Peyer's patch (tissue), 4 donors: ENCODE measurements at regions not wholly inside any gene's neighbourhood (a gene's known extent, or its start where the extent isn't known, plus 50 kb on each side); places are given as distances from the start of the nearest gene placed in this dataset.

Experiments used
- DNase-seq, 3 donors: peaks; one replicate each; pipeline ENCODE4 v3.0.0-alpha.2; 2017 to 2019
- H3K27ac ChIP-seq, 4 donors: fragments of 200-600 bp; sonication (generic); one replicate each; pipeline ENCODE4 v1.5.1; 2016 to 2019
- H3K27me3 ChIP-seq, 2 donors: fragments of 200-600 bp; sonication (generic); one replicate each; pipeline ENCODE4 v1.5.1; 2019
- H3K36me3 ChIP-seq, 3 donors: fragments of 200-600 bp; sonication (generic); one replicate each; pipeline ENCODE4 v1.5.1; 2016 to 2019
- H3K4me1 ChIP-seq, 4 donors: fragments of 200-600 bp; sonication (generic); one replicate each; pipeline ENCODE4 v1.5.1; 2016 to 2019
- H3K4me3 ChIP-seq, 4 donors: fragments of 200-600 bp; sonication (generic); 1 replicate in 3 of 4; 2 replicates in 1 of 4; pipeline ENCODE4 v1.5.1; 2016 to 2019; ENCODE audit warnings: mild to moderate bottlenecking in 1 of 4
- H3K9me3 ChIP-seq, 4 donors: fragments of 200-600 bp; sonication (generic); one replicate each; pipeline ENCODE4 v1.5.1; 2016 to 2019; ENCODE audit warnings: mild to moderate bottlenecking in 1 of 4
- POLR2A ChIP-seq, 2 donors: fragments of 450-650 bp; IDR thresholded peaks; one replicate each; pipeline ENCODE4 v1.5.1; 2017; ENCODE audit warnings: antibody characterized with exemption in 2 of 2, mild to moderate bottlenecking in 2 of 2, moderate library complexity in 2 of 2
- TF ChIP-seq, protein P1 (sequence below), 6 experiments: fragments of 450-650 bp in 4 of 6; fragments of 200-600 bp in 2 of 6; sonication (generic) in 1 of 6; IDR thresholded peaks; one replicate each; pipeline ENCODE4 v1.5.1; 2017 to 2019; ENCODE audit warnings: antibody characterized with exemption in 6 of 6, mild to moderate bottlenecking in 3 of 6, moderate library complexity in 1 of 6

DNA sequence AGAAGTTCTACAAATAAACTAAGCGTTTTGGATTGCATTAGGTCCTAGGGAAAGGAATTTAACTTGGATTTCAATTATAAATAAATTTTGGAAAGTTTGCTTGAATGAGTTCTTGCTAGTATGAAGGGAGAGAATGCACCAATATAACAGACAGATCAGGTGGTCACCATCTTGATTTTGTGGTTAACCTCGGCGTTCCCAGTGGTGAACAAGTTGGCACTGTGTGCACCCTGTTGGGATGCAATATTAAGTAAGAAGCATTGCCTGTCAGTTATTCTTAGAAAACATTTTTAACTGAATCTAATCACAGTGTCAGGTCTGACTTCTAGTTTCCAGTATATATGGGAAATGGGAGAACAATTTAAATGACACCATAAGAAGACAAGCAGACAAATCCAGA is 673.4 kb downstream of the SLC4A3 start:
- DNase-seq, result no peak
- H3K27me3 ChIP-seq, result no peaks in the 10 kb centered on the region
- no peak overlapping the region for H3K4me3 ChIP-seq
- TF ChIP-seq POLR2A (IDR thresholded peaks at IDR 0.05), result no peak
- TF ChIP-seq, protein P1, sequence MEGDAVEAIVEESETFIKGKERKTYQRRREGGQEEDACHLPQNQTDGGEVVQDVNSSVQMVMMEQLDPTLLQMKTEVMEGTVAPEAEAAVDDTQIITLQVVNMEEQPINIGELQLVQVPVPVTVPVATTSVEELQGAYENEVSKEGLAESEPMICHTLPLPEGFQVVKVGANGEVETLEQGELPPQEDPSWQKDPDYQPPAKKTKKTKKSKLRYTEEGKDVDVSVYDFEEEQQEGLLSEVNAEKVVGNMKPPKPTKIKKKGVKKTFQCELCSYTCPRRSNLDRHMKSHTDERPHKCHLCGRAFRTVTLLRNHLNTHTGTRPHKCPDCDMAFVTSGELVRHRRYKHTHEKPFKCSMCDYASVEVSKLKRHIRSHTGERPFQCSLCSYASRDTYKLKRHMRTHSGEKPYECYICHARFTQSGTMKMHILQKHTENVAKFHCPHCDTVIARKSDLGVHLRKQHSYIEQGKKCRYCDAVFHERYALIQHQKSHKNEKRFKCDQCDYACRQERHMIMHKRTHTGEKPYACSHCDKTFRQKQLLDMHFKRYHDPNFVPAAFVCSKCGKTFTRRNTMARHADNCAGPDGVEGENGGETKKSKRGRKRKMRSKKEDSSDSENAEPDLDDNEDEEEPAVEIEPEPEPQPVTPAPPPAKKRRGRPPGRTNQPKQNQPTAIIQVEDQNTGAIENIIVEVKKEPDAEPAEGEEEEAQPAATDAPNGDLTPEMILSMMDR (IDR thresholded peaks at IDR 0.05), result no peak
- H3K27ac ChIP-seq, result no peak overlapping the region
- H3K36me3 ChIP-seq, result no peaks in the 10 kb centered on the region
- no peaks in the 10 kb centered on the region for H3K9me3 ChIP-seq
- H3K4me1 ChIP-seq, result no peaks in the 10 kb centered on the region

- no peak for TF ChIP-seq POLR2A (IDR thresholded peaks at IDR 0.05)
- TF ChIP-seq, protein P1 (IDR thresholded peaks at IDR 0.05), result no peak
- H3K4me3 ChIP-seq, result no peak overlapping the region
- DNase-seq, result no peak
- no peaks in the 10 kb centered on the region for H3K9me3 ChIP-seq
- H3K4me1 ChIP-seq, result no peaks in the 10 kb centered on the region
- no peaks in the 10 kb centered on the region for H3K36me3 ChIP-seq
- no peaks in the 10 kb centered on the region for H3K27me3 ChIP-seq
- no peak overlapping the region for H3K27ac ChIP-seq
Measured at GRCh38 chr2:220302756-220303155, 675.3 kb downstream of the SLC4A3 start.

DNA sequence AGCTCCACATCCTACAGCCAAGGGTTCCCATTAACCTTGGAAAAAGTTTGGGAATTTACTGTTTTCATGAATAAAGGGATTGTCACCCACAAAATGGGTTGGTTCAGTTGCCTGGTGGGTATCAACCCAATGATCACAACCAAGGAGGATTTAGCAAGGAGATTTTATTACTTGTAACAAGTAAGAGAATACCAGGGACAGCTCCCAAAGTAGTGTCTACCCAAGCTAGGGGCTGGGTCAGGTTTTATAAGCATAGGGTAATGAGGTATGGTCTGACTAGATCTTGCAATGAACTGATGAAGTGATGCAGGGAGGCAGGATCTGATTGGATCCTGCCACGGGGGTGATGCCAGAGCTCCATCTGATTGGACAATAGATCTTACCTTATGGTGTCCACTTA is 681.8 kb downstream of the SLC4A3 start:
- Histone ChIP-seq H3K27me3 (no peaks in the 10 kb centered on the region), H3K27ac (no peak overlapping the region), H3K9me3 (no peaks in the 10 kb centered on the region), H3K4me3 (no peak overlapping the region), H3K4me1 (no peaks in the 10 kb centered on the region), H3K36me3 (no peaks in the 10 kb centered on the region)
- DNase-seq, result no peak
- TF ChIP-seq, protein P1 (IDR thresholded peaks at IDR 0.05), result no peak
- TF ChIP-seq POLR2A (IDR thresholded peaks at IDR 0.05), result no peak

DNA sequence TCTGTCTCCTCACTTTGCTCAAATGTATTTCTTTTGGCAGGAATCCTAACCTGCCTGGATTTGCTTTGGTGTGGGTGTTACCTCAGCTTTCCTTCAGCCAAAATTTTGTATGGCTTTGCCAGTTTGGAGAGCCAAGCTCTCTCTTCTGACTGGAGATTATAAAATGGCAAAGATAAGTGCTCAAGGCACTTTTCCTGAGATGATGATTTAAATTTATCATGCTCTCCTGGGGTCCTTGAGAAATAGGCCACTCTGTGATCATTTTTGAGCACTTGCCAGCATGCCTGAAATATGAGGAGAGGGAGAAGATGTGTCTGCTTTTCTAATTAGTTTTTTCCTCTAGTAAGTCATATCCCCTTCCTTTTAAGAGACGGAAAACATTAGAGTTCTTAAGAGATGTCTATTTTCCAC is 683.0 kb downstream of the SLC4A3 start:
- Histone ChIP-seq H3K9me3 (no peaks in the 10 kb centered on the region), H3K36me3 (no peaks in the 10 kb centered on the region), H3K4me3 (no peak overlapping the region), H3K4me1 (no peaks in the 10 kb centered on the region), H3K27ac (no peak overlapping the region), H3K27me3 (no peaks in the 10 kb centered on the region)
- TF ChIP-seq, protein P1 (IDR thresholded peaks at IDR 0.05), result no peak
- no peak for TF ChIP-seq POLR2A (IDR thresholded peaks at IDR 0.05)
- no peak for DNase-seq

DNA sequence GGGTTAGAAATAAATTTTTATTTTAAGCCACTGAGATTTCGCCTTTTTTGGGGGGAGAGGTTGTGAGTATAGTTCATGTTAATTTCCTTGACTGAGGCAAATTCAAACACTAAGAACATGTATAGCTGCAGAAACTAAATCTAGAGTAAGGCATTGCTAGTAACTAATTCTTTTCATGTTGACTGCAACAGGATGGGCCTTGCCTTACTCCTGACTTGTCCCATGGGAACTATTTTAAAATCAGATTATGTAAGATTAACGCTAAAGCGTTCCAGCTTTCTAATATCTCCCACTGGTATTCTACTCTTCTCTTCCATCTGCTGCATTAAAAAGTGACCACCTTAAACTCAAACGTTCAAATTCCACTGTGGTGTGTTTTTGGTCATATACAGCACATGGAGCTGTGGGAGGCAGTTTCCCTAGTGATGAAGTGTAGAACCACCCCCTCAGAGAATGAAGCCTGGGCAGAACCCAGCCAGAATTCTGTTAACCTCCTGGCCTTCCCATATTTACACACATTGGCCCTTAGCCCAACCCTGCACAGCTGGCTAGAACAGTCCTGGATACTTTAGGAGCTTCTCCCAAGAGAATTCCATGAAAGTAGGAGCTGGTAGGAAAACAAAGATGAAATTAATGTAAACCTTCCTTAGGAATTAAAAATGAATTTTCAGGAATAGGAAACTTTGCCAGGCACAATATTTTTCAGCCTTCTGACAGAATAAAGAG is 687.8 kb downstream of the SLC4A3 start:
- no peak for DNase-seq
- H3K9me3 ChIP-seq, result no peaks in the 10 kb centered on the region
- TF ChIP-seq POLR2A (IDR thresholded peaks at IDR 0.05), result no peak
- TF ChIP-seq, protein P1 (IDR thresholded peaks at IDR 0.05), result no peak
- H3K27ac ChIP-seq, result no peak overlapping the region
- no peaks in the 10 kb centered on the region for H3K4me1 ChIP-seq
- no peak overlapping the region for H3K4me3 ChIP-seq
- H3K27me3 ChIP-seq, result no peaks in the 10 kb centered on the region
- H3K36me3 ChIP-seq, result no peaks in the 10 kb centered on the region

DNA sequence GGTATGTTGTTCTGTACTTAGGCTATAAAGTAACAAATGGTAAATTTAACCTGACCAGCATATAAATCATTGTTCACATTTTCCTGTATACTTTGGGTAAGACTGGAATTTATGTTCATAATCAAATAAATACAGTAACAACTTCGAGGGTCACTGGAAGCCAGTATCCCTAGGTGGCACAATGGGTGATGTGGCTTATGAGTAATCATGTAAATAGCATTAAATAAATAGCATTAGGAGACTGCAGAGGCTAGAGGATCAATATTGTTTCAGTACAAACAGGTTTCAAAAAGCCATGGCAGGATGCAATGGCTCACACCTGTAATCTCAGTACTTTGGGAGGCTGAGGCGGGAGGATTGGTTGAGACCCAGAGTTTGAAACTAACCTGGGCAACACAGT is 690.6 kb downstream of the SLC4A3 start:
- TF ChIP-seq, protein P1 (IDR thresholded peaks at IDR 0.05), result no peak
- no peak for TF ChIP-seq POLR2A (IDR thresholded peaks at IDR 0.05)
- no peaks in the 10 kb centered on the region for H3K9me3 ChIP-seq
- H3K27me3 ChIP-seq, result no peaks in the 10 kb centered on the region
- no peak overlapping the region for H3K4me3 ChIP-seq
- no peak for DNase-seq
- no peaks in the 10 kb centered on the region for H3K4me1 ChIP-seq
- H3K27ac ChIP-seq, result no peak overlapping the region
- no peaks in the 10 kb centered on the region for H3K36me3 ChIP-seq
